ENCODE measurements at regions not wholly inside any gene's neighbourhood (a gene's known extent, or its start where the extent isn't known, plus 50 kb on each side); places are given as distances from the start of the nearest gene placed in this dataset.

DNA sequence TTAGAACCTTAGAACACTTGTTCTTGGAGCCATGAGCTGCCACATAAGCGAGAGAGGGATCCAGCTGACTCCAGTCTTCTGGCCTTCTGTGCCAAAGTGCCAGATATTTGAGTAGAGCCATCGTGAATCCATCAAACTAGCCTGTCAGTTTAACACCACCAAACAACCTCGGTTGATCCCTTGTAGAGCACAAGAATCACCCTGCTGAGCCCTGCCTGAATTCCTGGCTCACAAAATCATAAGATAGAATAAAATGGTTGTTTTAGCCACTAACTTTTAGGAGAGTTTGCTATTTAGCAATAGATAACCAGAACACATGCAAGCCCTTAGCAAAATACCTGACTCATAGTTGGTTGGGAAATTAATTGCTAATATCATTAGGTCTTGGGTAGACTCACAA, 407.6 kb upstream of the PROK2 start:
- no peaks in the 10 kb centered on the region for H3K36me3 ChIP-seq (ENCODE audit: control insufficient read depth in 2 of 4, insufficient read depth in 4 of 4, low read length in 3 of 4)
- no peak overlapping the region for H3K18ac ChIP-seq (ENCODE audit: extremely low read depth, low read length)
- H3K79me2 ChIP-seq (ENCODE audit: control insufficient read depth in 1 of 2, insufficient read depth in 2 of 2, low read length in 2 of 2) = no peaks in the 10 kb centered on the region
- H3K27ac ChIP-seq (ENCODE audit: low read depth, low read length) = no peak overlapping the region
- WGBS, 2 experiments (ENCODE audit: extremely low coverage in 1 of 2, insufficient coverage in 1 of 2, insufficient read length in 1 of 2, insufficient replicate concordance in 2 of 2, low coverage in 1 of 2, low lambda C conversion rate in 2 of 2, missing lambda C conversion rate in 1 of 2) = 93% methylated on average over 3 of the region's 3 CpGs; no CpG with 5 or more reads in 1 of the 2 experiments
- H3K4me2 ChIP-seq (ENCODE audit: insufficient read depth in 1 of 2, low read depth in 2 of 2, low read length in 2 of 2) = no peak overlapping the region
- 0 out of 4 replicates have a peak, but pooled peaks cover 0 to 2% of the 10 kb centered on the region in 2 experiments for H3K9me3 ChIP-seq (ENCODE audit: insufficient read depth in 2 of 2, low read depth in 1 of 2, low read length in 1 of 2)
- no peak for FAIRE-seq
- no peak overlapping the region for H3K14ac ChIP-seq (ENCODE audit: insufficient read length)
- DNase-seq (ENCODE audit: low read depth in 1 of 2, low spot score in 2 of 2) = no peak
- H3K23ac ChIP-seq (ENCODE audit: insufficient read length) = no peak overlapping the region
- CTCF ChIA-PET (ENCODE audit: partially characterized antibody) = no interaction called here
- H3K4me3 ChIP-seq (ENCODE audit: extremely low read depth in 1 of 4, insufficient read depth in 2 of 4, low read depth in 3 of 4, low read length in 4 of 4) = no peak overlapping the region
- no peak overlapping the region for H2BK12ac ChIP-seq (ENCODE audit: low read depth, low read length)
- no peak overlapping the region for H4K91ac ChIP-seq (replicated peaks; ENCODE audit: insufficient read length, low read length)
- no peak overlapping the region for H2BK20ac ChIP-seq (ENCODE audit: low read length)
- no peak overlapping the region for H2BK15ac ChIP-seq (ENCODE audit: low read length)
- H4K5ac ChIP-seq (ENCODE audit: insufficient read length, low read depth, low read length) = no peak overlapping the region
- no peaks in the 10 kb centered on the region for H3K79me1 ChIP-seq (ENCODE audit: low read depth, low read length)
- no peak overlapping the region for H3K56ac ChIP-seq (replicated peaks; ENCODE audit: insufficient read length, low read depth, low read length)
- H3K27me3 ChIP-seq (replicated peaks in 1 of 4; ENCODE audit: control insufficient read depth in 3 of 4, extremely low read depth in 1 of 4, insufficient read depth in 3 of 4, low read length in 3 of 4) = no peaks in the 10 kb centered on the region
- TF ChIP-seq PHF8 (conservative IDR thresholded peaks at IDR 0.05; ENCODE audit: low read depth, low read length) = no peak
- TF ChIP-seq SP1 (IDR thresholded peaks at IDR 0.05; ENCODE audit: low read depth, low read length) = no peak
- no peak for TF ChIP-seq SIN3A (conservative IDR thresholded peaks at IDR 0.05 in 1 of 2, IDR thresholded peaks at IDR 0.05 in 1 of 2; ENCODE audit: low read depth in 1 of 2, low read length in 2 of 2)
- no peak for TF ChIP-seq KDM4A (IDR thresholded peaks at IDR 0.05; ENCODE audit: low read depth, low read length, severe bottlenecking)
- TF ChIP-seq TAF7 (optimal IDR thresholded peaks at IDR 0.05; ENCODE audit: borderline replicate concordance, low read depth, low read length) = no peak
- no peak for TF ChIP-seq GABPA (IDR thresholded peaks at IDR 0.05; ENCODE audit: borderline replicate concordance, insufficient read depth, low read length)
- no peak for TF ChIP-seq POU5F1 (IDR thresholded peaks at IDR 0.05; ENCODE audit: low read depth, low read length)
- no peak for TF ChIP-seq BCL11A (IDR thresholded peaks at IDR 0.05; ENCODE audit: low read depth in 2 of 2, low read length in 2 of 2)
- no peak for TF ChIP-seq NANOG (IDR thresholded peaks at IDR 0.05; ENCODE audit: insufficient read depth, low read depth, low read length, poor library complexity, severe bottlenecking)
- TF ChIP-seq SIRT6 (IDR thresholded peaks at IDR 0.05; ENCODE audit: low read length) = no peak
- H3K4ac ChIP-seq (replicated peaks; ENCODE audit: insufficient read length, low read depth, low read length) = no peak overlapping the region
- H2BK5ac ChIP-seq (ENCODE audit: low read depth, low read length) = no peak overlapping the region
- H2AFZ ChIP-seq (ENCODE audit: low read length) = no peak overlapping the region
- no peak overlapping the region for H3K9ac ChIP-seq (replicated peaks in 1 of 4; ENCODE audit: extremely low read depth in 1 of 4, low read depth in 3 of 4, low read length in 3 of 4)
- POLR2A ChIA-PET (ENCODE audit: partially characterized antibody) = interaction anchor here (0.6 kb wide), 1 partner anchor 342 kb away, joined by 3 read pairs; no protein-coding TSS in a partner anchor
- H2AK5ac ChIP-seq (ENCODE audit: low read depth, low read length) = no peak overlapping the region
- H3K4me1 ChIP-seq (replicated peaks in 1 of 4; ENCODE audit: control insufficient read depth in 3 of 4, insufficient read depth in 4 of 4, low read length in 3 of 4) = peaks cover 0 to 3% (median 0%) of the 10 kb centered on the region in 4 experiments; a peak in 1 of 7 replicates
- no peaks in the 10 kb centered on the region for H4K20me1 ChIP-seq (replicated peaks in 1 of 2; ENCODE audit: control insufficient read depth in 1 of 2, insufficient read depth in 2 of 2, low read length in 2 of 2)
- H3K23me2 ChIP-seq (ENCODE audit: low read depth, low read length) = no peaks in the 10 kb centered on the region
- no peak overlapping the region for H2BK120ac ChIP-seq (replicated peaks; ENCODE audit: low read depth, low read length)
- no peak overlapping the region for H4K8ac ChIP-seq (ENCODE audit: extremely low read depth, insufficient read depth, low read length)

All from H1 (cell line).